ENCODE measurements at regions not wholly inside any gene's neighbourhood (a gene's known extent, or its start where the extent isn't known, plus 50 kb on each side); places are given as distances from the start of the nearest gene placed in this dataset.

- Histone ChIP-seq H3K4me2 (ENCODE audit: insufficient read depth, low read length) (no peak overlapping the region), H4K20me1 (ENCODE audit: insufficient read depth, low read length) (no peaks in the 10 kb centered on the region; the same call in 1 of the 2 replicates), H3K4me3 (ENCODE audit: low read depth in 1 of 2, low read length in 2 of 2) (no peak overlapping the region), H3K9me3 (ENCODE audit: insufficient read depth, low read length, severe bottlenecking) (no peaks in the 10 kb centered on the region), H3K27ac (ENCODE audit: low read length) (no peak overlapping the region), H3K79me2 (ENCODE audit: insufficient read depth, low read length) (no peaks in the 10 kb centered on the region), H3K27me3 (ENCODE audit: insufficient read depth, low read length, poor library complexity) (peaks cover 5% of the 10 kb centered on the region), H3K4me1 (ENCODE audit: insufficient read depth, low read length) (no peaks in the 10 kb centered on the region), H3K9ac (ENCODE audit: low read depth, low read length) (no peak overlapping the region), H3K36me3 (ENCODE audit: insufficient read depth, low read length) (no peaks in the 10 kb centered on the region), H2AFZ (ENCODE audit: low read depth, low read length) (no peak overlapping the region)
- ATAC-seq (ENCODE audit: insufficient read depth, low read depth) (no peak), DNase-seq (no peak)
- no peak for TF ChIP-seq CTCF (IDR thresholded peaks at IDR 0.05; ENCODE audit: borderline replicate concordance, extremely low read depth, low read length, poor library complexity, severe bottlenecking)
- no peak for TF ChIP-seq EZH2 (IDR thresholded peaks at IDR 0.05; ENCODE audit: borderline replicate concordance, low read depth, low read length, severe bottlenecking)
These were observed 170.7 kb upstream of the E2F7 start for GRCh38 chr12:77236066-77236465.

- no peak for ATAC-seq (ENCODE audit: insufficient read depth, low read depth)
- TF ChIP-seq CTCF (IDR thresholded peaks at IDR 0.05; ENCODE audit: borderline replicate concordance, extremely low read depth, low read length, poor library complexity, severe bottlenecking), result no peak
- TF ChIP-seq EZH2 (IDR thresholded peaks at IDR 0.05; ENCODE audit: borderline replicate concordance, low read depth, low read length, severe bottlenecking), result no peak
- DNase-seq, result no peak
- Histone ChIP-seq H3K9me3 (ENCODE audit: insufficient read depth, low read length, severe bottlenecking) (no peaks in the 10 kb centered on the region), H3K27me3 (ENCODE audit: insufficient read depth, low read length, poor library complexity) (peaks cover 2% of the 10 kb centered on the region), H3K27ac (ENCODE audit: low read length) (no peak overlapping the region), H3K9ac (ENCODE audit: low read depth, low read length) (no peak overlapping the region), H4K20me1 (ENCODE audit: insufficient read depth, low read length) (no peaks in the 10 kb centered on the region), H2AFZ (ENCODE audit: low read depth, low read length) (no peak overlapping the region), H3K4me1 (ENCODE audit: insufficient read depth, low read length) (no peaks in the 10 kb centered on the region), H3K4me3 (ENCODE audit: low read depth in 1 of 2, low read length in 2 of 2) (no peak overlapping the region), H3K4me2 (ENCODE audit: insufficient read depth, low read length) (no peak overlapping the region), H3K79me2 (ENCODE audit: insufficient read depth, low read length) (no peaks in the 10 kb centered on the region), H3K36me3 (ENCODE audit: insufficient read depth, low read length) (no peaks in the 10 kb centered on the region)
These were observed 166.7 kb upstream of the E2F7 start for GRCh38 chr12:77232045-77232444.

GRCh38 chr12:77231501-77231918 lies 166.1 kb upstream of the E2F7 start:
- no peaks in the 10 kb centered on the region for H4K20me1 ChIP-seq (ENCODE audit: insufficient read depth, low read length)
- no peaks in the 10 kb centered on the region for H3K9me3 ChIP-seq (ENCODE audit: insufficient read depth, low read length, severe bottlenecking)
- no peak overlapping the region for H3K4me2 ChIP-seq (ENCODE audit: insufficient read depth, low read length)
- H3K79me2 ChIP-seq (ENCODE audit: insufficient read depth, low read length), result no peaks in the 10 kb centered on the region
- DNase-seq, result no peak
- no peaks in the 10 kb centered on the region for H3K36me3 ChIP-seq (ENCODE audit: insufficient read depth, low read length)
- H2AFZ ChIP-seq (ENCODE audit: low read depth, low read length), result no peak overlapping the region
- no peak for ATAC-seq (ENCODE audit: insufficient read depth, low read depth)
- H3K4me1 ChIP-seq (ENCODE audit: insufficient read depth, low read length), result no peaks in the 10 kb centered on the region
- H3K4me3 ChIP-seq (ENCODE audit: low read depth in 1 of 2, low read length in 2 of 2), result no peak overlapping the region
- H3K9ac ChIP-seq (ENCODE audit: low read depth, low read length), result no peak overlapping the region
- H3K27me3 ChIP-seq (ENCODE audit: insufficient read depth, low read length, poor library complexity), result peaks cover 2% of the 10 kb centered on the region
- no peak overlapping the region for H3K27ac ChIP-seq (ENCODE audit: low read length)
- TF ChIP-seq CTCF (IDR thresholded peaks at IDR 0.05; ENCODE audit: borderline replicate concordance, extremely low read depth, low read length, poor library complexity, severe bottlenecking) (no peak), EZH2 (IDR thresholded peaks at IDR 0.05; ENCODE audit: borderline replicate concordance, low read depth, low read length, severe bottlenecking) (no peak)
